Mammary epithelial cell (primary cell): ENCODE measurements at regions not wholly inside any gene's neighbourhood (a gene's known extent, or its start where the extent isn't known, plus 50 kb on each side); places are given as distances from the start of the nearest gene placed in this dataset.

Experiments used
- CTCF ChIP-seq, 2 donors: IDR thresholded peaks in 1 of 2; conservative IDR thresholded peaks in 1 of 2; 2 replicates each; pipeline ENCODE4 v1.5.1; 2011 to 2012; ENCODE audit warnings: inconsistent platforms in 2 of 2, low read length in 2 of 2, mild to moderate bottlenecking in 2 of 2, control low read depth in 1 of 2, low read depth in 1 of 2; ENCODE audit not compliant: insufficient read depth in 1 of 2; ENCODE audit errors: extremely low read depth in 1 of 2
- EZH2 ChIP-seq: IDR thresholded peaks from 2 replicates; pipeline ENCODE4 v1.6.1; 2012; ENCODE audit warnings: low read length, inconsistent platforms, borderline replicate concordance

DNA sequence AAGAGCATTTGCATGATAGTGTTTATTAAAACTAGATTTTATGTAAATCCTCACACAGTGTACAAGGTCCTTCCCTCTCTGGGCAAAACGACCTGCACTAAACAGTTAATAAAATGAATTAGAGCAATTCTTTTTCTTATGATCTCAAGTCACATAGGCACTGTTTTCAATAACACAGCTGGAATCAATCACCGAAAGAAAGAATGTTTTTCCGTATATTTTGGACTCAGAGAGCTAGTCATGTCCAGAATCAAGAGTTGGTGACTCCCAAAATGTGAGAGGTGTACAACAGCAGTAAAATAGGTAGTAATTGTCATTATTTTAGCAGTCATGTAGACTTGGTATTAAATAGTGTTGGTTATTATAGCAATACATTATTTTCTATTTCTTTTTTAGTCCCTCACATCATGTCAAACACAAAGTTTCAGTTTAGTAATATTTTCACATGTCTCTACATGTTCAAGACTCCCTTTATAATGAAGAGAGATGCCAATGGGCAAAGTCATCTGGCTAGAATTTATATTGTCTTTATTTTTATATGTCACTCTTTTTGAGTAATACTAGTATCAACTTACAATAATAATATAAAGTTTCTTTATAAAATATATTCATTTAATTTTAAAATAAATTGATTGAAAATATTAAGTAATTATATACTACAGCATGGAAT lies 448.6 kb upstream of the CDIN1 start:
- TF ChIP-seq EZH2 = no peak
- TF ChIP-seq CTCF (conservative IDR thresholded peaks at IDR 0.05 in 1 of 2, IDR thresholded peaks at IDR 0.05 in 1 of 2; ENCODE audit: extremely low read depth in 1 of 2, insufficient read depth in 1 of 2, low read depth in 1 of 2, low read length in 2 of 2) = no peak
